GM10266 (cell line): ENCODE measurements at regions not wholly inside any gene's neighbourhood (a gene's known extent, or its start where the extent isn't known, plus 50 kb on each side); places are given as distances from the start of the nearest gene placed in this dataset.

ENCODE experiments used
- DNase-seq: peaks from one replicate; pipeline ENCODE4 v3.0.0; 2012; ENCODE audit errors: extremely low spot score
- CTCF ChIP-seq: IDR thresholded peaks from 2 replicates; pipeline ENCODE4 v1.5.1; 2012; ENCODE audit warnings: mild to moderate bottlenecking, low read depth; ENCODE audit not compliant: control insufficient read depth, insufficient read depth; ENCODE audit errors: missing control alignments

GRCh38 chr9:82665324-82665723 is 397.6 kb downstream of the RASEF start:
- TF ChIP-seq CTCF, result no peak
- DNase-seq, result no peak

- no peak for DNase-seq
- no peak for TF ChIP-seq CTCF
Measured at GRCh38 chr9:82668689-82669199, 394.2 kb downstream of the RASEF start.

GRCh38 chr9:82670000-82670399 is 392.9 kb downstream of the RASEF start:
- DNase-seq, result no peak
- TF ChIP-seq CTCF, result no peak

GRCh38 chr9:82670726-82671125 is 392.2 kb downstream of the RASEF start:
- no peak for DNase-seq
- TF ChIP-seq CTCF, result no peak

- no peak for DNase-seq
- TF ChIP-seq CTCF, result no peak
Measured at GRCh38 chr9:82673201-82673600, 389.7 kb downstream of the RASEF start.

- no peak for DNase-seq
- TF ChIP-seq CTCF, result no peak
Measured at GRCh38 chr9:82673919-82674318, 389.0 kb downstream of the RASEF start.

GRCh38 chr9:82675102-82675501 is 387.8 kb downstream of the RASEF start:
- DNase-seq, result no peak

More at GRCh38 chr9:82675102-82675501, 387.8 kb downstream of the RASEF start:
- TF ChIP-seq CTCF, result no peak
